HUES64 (cell line): ENCODE measurements at regions not wholly inside any gene's neighbourhood (a gene's known extent, or its start where the extent isn't known, plus 50 kb on each side); places are given as distances from the start of the nearest gene placed in this dataset.
"Not testable (repeated sequence)": the region's sequence is repeated elsewhere in the genome, so short reads cannot be mapped to it uniquely, and the experiment has no call there.

ENCODE experiments used
- H3K27ac ChIP-seq: 2 replicates; pipeline ENCODE4 v1.7.0; 2013; ENCODE audit warnings: low read depth, low read length, inconsistent platforms
- H3K27me3 ChIP-seq: 2 replicates; pipeline ENCODE4 v1.6.1; 2013; ENCODE audit warnings: mild to moderate bottlenecking, low read length; ENCODE audit not compliant: insufficient read depth
- H3K36me3 ChIP-seq: 2 replicates; pipeline ENCODE4 v1.6.1; 2013; ENCODE audit warnings: mild to moderate bottlenecking, low read length; ENCODE audit not compliant: insufficient read depth
- H3K4me1 ChIP-seq: 2 replicates; pipeline ENCODE4 v1.6.1; 2013; ENCODE audit warnings: mild to moderate bottlenecking, low read length, moderate library complexity; ENCODE audit not compliant: insufficient read depth
- H3K4me3 ChIP-seq: 2 replicates; pipeline ENCODE4 v1.5.1; 2013; ENCODE audit warnings: mild to moderate bottlenecking, low read length, moderate library complexity
- H3K9ac ChIP-seq: 2 replicates; pipeline ENCODE4 v1.6.1; 2013; ENCODE audit warnings: mild to moderate bottlenecking, low read depth, low read length
- H3K9me3 ChIP-seq: 2 replicates; pipeline ENCODE4 v1.6.1; 2013; ENCODE audit warnings: low read depth, low read length; ENCODE audit not compliant: insufficient read depth
- WGBS: fragments of 150-250, 120-280 bp; methylation state at CpG from one replicate; pipeline ENCODE4 v1.1.7; 2013; ENCODE audit warnings: missing lambda C conversion rate; 5-methylcytosine and 5-hydroxymethylcytosine counted together

DNA sequence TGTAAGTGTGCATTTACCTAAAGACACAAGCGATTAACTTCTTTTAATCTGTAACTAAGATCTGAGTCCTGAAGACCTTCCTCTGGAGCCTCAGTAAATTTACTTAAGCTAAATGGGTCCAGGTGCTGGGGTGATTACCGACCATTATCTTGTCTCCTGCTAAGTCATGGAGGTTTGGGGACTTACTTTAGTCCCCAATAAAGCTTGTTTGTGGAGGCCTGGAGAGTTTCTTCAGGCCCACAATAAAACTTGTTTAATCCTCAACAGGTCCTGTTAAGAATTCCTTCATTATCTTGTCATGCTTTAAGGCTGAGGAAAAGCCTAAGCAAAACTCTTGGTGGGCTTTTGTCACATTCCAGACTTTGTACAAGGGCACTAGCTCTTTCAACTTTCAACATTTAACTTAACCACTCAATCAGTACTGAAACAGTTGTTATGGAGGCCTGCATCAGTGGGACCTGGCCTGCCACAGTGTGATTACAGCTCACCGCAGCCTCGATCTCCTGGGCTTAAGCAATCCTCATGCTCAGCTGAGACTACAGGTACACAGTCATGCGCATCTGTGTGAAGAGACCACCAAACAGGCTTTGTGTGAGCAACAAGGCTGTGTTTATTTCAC is 84.0 kb downstream of the FMO4 start:
- Histone ChIP-seq H3K9me3 (no peaks in the 10 kb centered on the region), H3K27me3 (no peaks in the 10 kb centered on the region), H3K9ac (no peak overlapping the region), H3K4me3 (no peak overlapping the region), H3K36me3 (no peaks in the 10 kb centered on the region), H3K4me1 (peaks cover 9% of the 10 kb centered on the region), H3K27ac (peak overlapping the region; percentile 48; the same call in 1 of the 2 replicates)
- WGBS: 90% methylated on average over 5 of the region's 5 CpGs

DNA sequence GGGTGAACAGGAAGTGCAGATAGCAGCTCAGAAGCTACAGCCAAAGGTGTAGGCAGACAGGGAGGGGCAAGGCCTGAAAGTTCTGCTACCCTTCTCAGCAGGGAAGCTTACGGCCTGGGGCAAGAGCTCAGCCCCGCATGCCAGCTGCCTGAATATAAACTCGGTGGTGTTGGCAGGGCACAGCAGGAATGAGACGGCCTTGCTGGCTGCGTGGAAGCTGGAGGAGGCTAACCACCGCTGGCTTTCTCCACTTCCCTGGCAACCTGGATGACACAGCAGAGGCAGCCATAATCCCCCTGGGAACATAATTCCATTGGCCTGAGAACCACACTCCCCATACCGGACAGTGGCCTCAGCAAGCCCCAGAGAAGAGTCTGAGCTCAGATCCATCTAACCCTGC is 81.9 kb upstream of the PRRC2C start:
- no peaks in the 10 kb centered on the region for H3K36me3 ChIP-seq
- H3K4me1 ChIP-seq: peaks cover 12% of the 10 kb centered on the region
- H3K9me3 ChIP-seq: no peaks in the 10 kb centered on the region
- no peak overlapping the region for H3K27ac ChIP-seq
- H3K9ac ChIP-seq: no peak overlapping the region
- no peaks in the 10 kb centered on the region for H3K27me3 ChIP-seq
- 52% methylated on average over 7 of the region's 7 CpGs for WGBS
- no peak overlapping the region for H3K4me3 ChIP-seq

DNA sequence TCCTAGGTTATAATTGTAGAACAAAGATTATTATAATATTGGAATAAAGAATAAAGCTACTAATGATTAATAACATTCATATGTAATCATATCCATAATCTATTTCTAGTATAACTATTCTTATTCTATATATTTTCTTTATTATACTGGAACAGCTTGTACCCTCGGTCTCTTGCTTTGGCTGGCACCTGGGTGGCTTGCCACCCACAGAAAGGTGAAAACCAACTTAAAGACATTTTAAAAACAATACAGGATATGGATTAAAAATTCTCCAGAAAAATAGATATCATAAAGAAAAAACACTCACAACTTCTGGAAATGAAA is 80.0 kb upstream of the PRRC2C start:
- Histone ChIP-seq H3K36me3 (no peaks in the 10 kb centered on the region), H3K27ac (no peak overlapping the region), H3K9ac (no peak overlapping the region), H3K9me3 (no peaks in the 10 kb centered on the region), H3K4me1 (peaks cover 12% of the 10 kb centered on the region), H3K27me3 (no peaks in the 10 kb centered on the region), H3K4me3 (no peak overlapping the region)
- WGBS: 100% methylated on average over 1 of the region's 1 CpG

DNA sequence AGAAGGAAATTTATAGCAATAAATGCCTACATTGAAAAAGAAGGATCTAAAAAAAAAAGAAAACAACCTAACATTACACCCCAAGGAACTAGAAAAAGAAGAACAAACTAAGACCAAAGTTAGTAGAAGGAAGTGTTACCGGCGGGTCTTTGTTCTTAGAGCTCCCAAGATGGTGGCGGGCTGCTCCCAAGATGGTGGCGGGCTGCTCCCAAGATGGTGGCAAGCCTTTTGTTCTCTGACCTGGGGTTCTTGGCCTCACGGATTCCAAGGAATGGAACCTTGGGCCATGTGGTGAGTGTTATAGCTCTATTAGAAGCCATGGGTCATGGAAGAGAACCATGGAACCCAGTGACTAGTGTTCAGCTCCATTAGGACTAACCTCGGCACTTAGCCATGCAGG is 71.8 kb upstream of the PRRC2C start:
- H3K9ac ChIP-seq, H3K4me1 ChIP-seq, H3K27me3 ChIP-seq, H3K9me3 ChIP-seq, H3K4me3 ChIP-seq, H3K36me3 ChIP-seq, H3K27ac ChIP-seq: not testable (repeated sequence)
- WGBS: 95% methylated on average over 6 of the region's 6 CpGs

DNA sequence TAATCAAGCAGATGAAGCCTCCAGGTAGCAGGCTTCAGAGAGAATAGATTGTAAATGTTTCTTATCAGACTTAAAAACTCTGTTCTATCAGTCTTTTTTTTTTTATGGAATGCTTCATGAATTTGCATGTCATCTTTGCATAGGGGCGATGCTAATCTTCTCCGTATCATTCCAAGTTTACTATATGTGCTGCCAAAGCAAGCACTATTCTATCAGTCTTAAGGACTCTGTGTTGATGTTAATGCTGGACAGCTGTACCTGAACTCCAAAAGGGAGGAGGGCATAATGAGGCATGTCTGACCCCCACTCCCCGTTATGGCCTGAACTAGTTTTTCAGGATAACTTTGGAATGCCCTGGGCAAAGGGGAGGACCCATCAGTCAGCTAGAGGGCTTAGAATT is 66.8 kb upstream of the PRRC2C start:
- Histone ChIP-seq H3K9me3 (0 out of 2 replicates have a peak, but pooled peaks cover 10% of the 10 kb centered on the region), H3K4me1 (peaks cover 16% of the 10 kb centered on the region), H3K9ac (no peak overlapping the region), H3K27me3 (no peaks in the 10 kb centered on the region), H3K27ac (no peak overlapping the region), H3K4me3 (no peak overlapping the region), H3K36me3 (no peaks in the 10 kb centered on the region)
- 91% methylated on average over 3 of the region's 3 CpGs for WGBS

DNA sequence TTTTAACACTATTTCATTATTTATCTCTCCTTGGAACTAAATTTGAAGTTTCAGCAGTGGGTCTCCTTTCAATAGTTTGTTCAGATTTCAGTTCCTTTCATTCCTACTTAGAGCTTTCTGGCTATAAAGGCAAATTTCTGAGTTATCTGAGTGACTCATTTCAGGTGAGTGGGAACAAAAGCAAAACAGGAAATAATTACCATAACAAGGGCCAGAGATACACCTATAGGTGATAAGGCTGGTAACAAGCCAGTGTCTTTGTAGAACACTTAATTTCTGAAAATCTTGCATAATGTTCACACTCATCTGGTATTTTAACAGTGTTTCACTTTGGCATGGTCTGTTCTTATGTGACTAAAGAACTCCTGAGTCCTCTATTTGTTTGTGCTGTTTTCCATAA is 64.5 kb upstream of the PRRC2C start:
- no peaks in the 10 kb centered on the region for H3K36me3 ChIP-seq
- no peak overlapping the region; the same call in 1 of the 2 replicates for H3K9ac ChIP-seq
- no peaks in the 10 kb centered on the region for H3K27me3 ChIP-seq
- H3K4me3 ChIP-seq: no peak overlapping the region
- H3K27ac ChIP-seq: peak overlapping the region; percentile 63
- H3K9me3 ChIP-seq: no peaks in the 10 kb centered on the region
- peaks cover 22% of the 10 kb centered on the region for H3K4me1 ChIP-seq

DNA sequence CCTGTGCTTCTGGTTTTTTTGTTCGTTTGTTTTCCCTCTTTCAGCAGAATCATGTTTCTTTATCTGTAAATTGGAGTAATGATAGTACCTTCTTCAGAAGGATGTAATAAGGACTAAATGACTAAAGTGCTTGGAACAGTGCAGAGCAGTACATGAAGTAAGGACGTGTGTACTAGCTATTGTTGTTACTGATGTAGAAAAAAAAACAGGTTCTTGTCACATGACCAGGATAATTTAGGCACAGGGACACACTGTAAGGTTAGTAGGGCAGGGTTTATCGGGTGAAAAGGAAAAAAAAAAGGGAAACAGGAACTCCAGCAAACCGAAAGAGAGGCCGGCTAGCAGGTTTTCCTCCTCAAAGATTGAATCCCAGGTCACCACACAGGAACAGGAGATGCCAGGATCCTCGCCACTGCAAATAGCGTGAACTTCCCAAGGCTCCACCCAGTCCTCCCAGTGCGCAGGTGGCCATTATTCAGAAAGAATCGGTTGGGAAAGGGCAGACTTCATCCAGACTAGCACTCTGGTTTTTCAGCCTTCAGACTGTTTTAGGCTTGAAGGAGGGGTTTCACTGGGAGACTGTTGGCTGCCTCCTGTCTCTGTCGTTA is 63.8 kb upstream of the PRRC2C start:
- peaks cover 6% of the 10 kb centered on the region; the same call in 1 of the 2 replicates for H3K9me3 ChIP-seq
- H3K27ac ChIP-seq: no peak overlapping the region; the same call in 1 of the 2 replicates
- peak overlapping the region; percentile 26 for H3K9ac ChIP-seq
- no peaks in the 10 kb centered on the region for H3K36me3 ChIP-seq
- H3K4me3 ChIP-seq: no peak overlapping the region
- WGBS: 87% methylated on average over 10 of the region's 10 CpGs
- peaks cover 22% of the 10 kb centered on the region for H3K4me1 ChIP-seq
- H3K27me3 ChIP-seq: no peaks in the 10 kb centered on the region

DNA sequence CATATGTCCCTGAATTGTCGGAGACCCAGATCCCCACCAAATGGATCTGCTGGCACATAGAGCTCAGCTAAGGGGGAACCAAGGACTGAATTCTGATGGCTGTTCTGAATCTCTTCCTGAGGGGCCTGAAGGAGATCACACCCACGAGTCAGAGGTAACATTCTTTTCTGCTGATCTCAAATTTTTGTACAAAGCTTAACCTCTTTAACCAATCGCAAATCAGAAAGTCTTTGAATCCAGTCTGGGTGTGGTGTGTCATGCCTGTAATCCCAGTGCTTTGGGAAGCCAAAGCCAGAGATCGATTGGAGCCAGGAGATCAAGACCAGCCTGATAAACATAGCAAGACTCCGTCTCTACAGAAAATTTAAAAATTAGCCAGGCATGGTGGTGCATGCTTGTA is 62.8 kb upstream of the PRRC2C start:
- H3K27ac ChIP-seq: no peak overlapping the region
- no peak overlapping the region for H3K4me3 ChIP-seq
- peaks cover 22% of the 10 kb centered on the region for H3K4me1 ChIP-seq
- 92% methylated on average over 5 of the region's 5 CpGs for WGBS
- no peak overlapping the region for H3K9ac ChIP-seq
- H3K27me3 ChIP-seq: no peaks in the 10 kb centered on the region
- H3K9me3 ChIP-seq: peaks cover 8% of the 10 kb centered on the region; the same call in 1 of the 2 replicates
- H3K36me3 ChIP-seq: no peaks in the 10 kb centered on the region

DNA sequence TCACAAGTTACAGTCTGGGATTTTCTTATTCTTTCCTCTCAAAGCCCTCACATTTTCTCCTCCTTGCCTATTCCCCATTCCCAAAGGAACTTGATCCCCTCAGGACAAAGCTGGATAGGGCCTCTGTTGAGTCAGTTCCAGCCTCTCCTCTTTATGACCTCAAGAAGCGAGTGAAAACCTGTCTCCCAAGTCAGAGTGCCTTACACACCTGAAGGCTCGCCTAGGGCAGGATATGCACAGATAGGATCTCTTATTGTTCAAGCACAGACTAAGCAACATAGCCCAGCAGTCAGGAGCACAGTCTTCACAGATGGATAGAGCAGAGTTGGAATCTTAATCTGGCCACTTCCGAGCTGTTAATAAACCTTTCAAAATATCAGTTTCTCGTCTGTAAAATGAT is 60.8 kb upstream of the PRRC2C start:
- no peaks in the 10 kb centered on the region for H3K27me3 ChIP-seq
- H3K9ac ChIP-seq: no peak overlapping the region
- no peak overlapping the region for H3K4me3 ChIP-seq
- H3K27ac ChIP-seq: no peak overlapping the region
- H3K36me3 ChIP-seq: no peaks in the 10 kb centered on the region
- 94% methylated on average over 4 of the region's 4 CpGs for WGBS
- H3K4me1 ChIP-seq: peaks cover 22% of the 10 kb centered on the region
- H3K9me3 ChIP-seq: peaks cover 27% of the 10 kb centered on the region

DNA sequence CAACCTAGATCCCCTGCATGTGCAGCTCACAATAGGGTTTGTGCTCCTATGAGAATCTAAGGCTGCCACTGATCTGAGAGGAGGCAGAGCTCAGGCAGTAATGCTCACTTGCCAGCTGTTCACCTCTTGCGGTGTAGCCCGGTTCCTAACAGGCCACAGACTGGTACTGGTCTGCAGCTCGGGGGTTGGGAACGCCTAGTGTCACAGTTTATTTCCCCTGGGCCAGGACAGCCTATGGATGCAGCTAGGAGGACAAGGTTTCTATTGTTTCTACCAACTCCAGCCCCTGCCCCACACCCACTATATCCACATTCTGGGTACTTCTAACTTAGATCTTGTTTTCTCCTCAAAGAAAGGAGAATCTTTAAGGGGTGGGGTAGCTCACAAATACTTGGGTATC is 58.7 kb upstream of the PRRC2C start:
- H3K4me1 ChIP-seq: peaks cover 15% of the 10 kb centered on the region
- 94% methylated on average over 4 of the region's 4 CpGs for WGBS
- no peak overlapping the region for H3K27ac ChIP-seq
- H3K36me3 ChIP-seq: no peaks in the 10 kb centered on the region
- no peaks in the 10 kb centered on the region for H3K27me3 ChIP-seq
- no peak overlapping the region for H3K9ac ChIP-seq
- peaks cover 34% of the 10 kb centered on the region for H3K9me3 ChIP-seq
- no peak overlapping the region for H3K4me3 ChIP-seq

DNA sequence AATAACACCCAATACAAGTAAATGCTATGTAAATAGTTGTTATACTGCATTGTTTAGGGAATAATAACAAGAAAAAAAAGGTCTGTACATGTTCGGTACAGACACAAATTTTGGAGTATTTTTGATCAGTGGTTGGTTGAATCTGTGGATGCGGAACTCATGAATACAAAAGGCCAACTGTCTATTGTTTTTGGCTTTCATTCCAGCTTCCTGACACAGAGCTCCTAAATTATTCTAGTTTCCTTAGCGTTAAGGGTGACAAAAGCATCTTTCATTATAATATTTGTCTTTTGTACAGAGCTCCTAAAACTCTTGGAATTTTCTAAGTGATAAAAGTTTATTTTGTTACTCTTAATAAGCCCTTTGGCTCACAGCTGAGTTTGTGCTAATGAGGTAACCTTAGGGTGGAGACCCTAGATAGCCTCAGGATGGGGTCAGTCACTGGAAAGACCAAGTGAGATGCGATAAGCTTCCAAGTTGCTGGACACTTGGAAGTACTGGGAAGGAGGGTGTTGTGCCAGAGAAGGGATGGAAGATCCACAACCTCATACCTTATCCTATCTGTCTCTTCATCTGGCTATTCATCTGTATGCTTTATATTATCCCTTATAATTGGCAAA is 57.4 kb upstream of the PRRC2C start:
- peaks cover 24% of the 10 kb centered on the region for H3K4me1 ChIP-seq
- H3K27ac ChIP-seq: no peak overlapping the region
- H3K9ac ChIP-seq: no peak overlapping the region
- WGBS: 95% methylated on average over 4 of the region's 4 CpGs
- no peaks in the 10 kb centered on the region for H3K36me3 ChIP-seq
- H3K27me3 ChIP-seq: no peaks in the 10 kb centered on the region
- H3K9me3 ChIP-seq: peaks cover 34% of the 10 kb centered on the region
- no peak overlapping the region for H3K4me3 ChIP-seq
